KMS-11 (cell line): ENCODE measurements at regions not wholly inside any gene's neighbourhood (a gene's known extent, or its start where the extent isn't known, plus 50 kb on each side); places are given as distances from the start of the nearest gene placed in this dataset.
A peak's percentile ranks its signal among the peaks of the same experiment; 100 is the strongest.

ENCODE experiments used
- H2AFZ ChIP-seq: fragments of 200-600 bp; sonication (generic); 2 replicates; pipeline ENCODE4 v1.6.1; 2016; ENCODE audit warnings: antibody characterized with exemption, mixed run types, low read depth
- H3K27ac ChIP-seq: fragments of 200-600 bp; sonication (generic); 2 replicates; pipeline ENCODE4 v1.6.1; 2016; ENCODE audit warnings: mild to moderate bottlenecking, mixed run types
- H3K27me3 ChIP-seq: fragments of 200-600 bp; sonication (generic); 2 replicates; pipeline ENCODE4 v1.6.1; 2017; ENCODE audit warnings: mild to moderate bottlenecking, low read depth, mixed run types, moderate library complexity; ENCODE audit not compliant: insufficient read depth
- H3K36me3 ChIP-seq: fragments of 200-600 bp; sonication (generic); 2 replicates; pipeline ENCODE4 v1.6.1; 2017; ENCODE audit warnings: mild to moderate bottlenecking, mixed run types; ENCODE audit not compliant: insufficient read depth
- H3K4me1 ChIP-seq: fragments of 200-600 bp; sonication (generic); 2 replicates; pipeline ENCODE4 v1.6.1; 2016; ENCODE audit warnings: mild to moderate bottlenecking, low read depth, mixed run types; ENCODE audit not compliant: poor library complexity, severe bottlenecking
- H3K4me2 ChIP-seq: fragments of 200-600 bp; sonication (generic); 2 replicates; pipeline ENCODE4 v1.7.0; 2016; ENCODE audit warnings: mild to moderate bottlenecking, mixed run types
- H3K4me3 ChIP-seq: fragments of 200-600 bp; sonication (generic); IDR thresholded peaks from 2 replicates; pipeline ENCODE4 v1.6.1; 2017; ENCODE audit warnings: low read depth, low read length, mixed read lengths; ENCODE audit not compliant: insufficient read depth
- H3K79me2 ChIP-seq: fragments of 200-600 bp; sonication (generic); 2 replicates; pipeline ENCODE4 v1.6.1; 2016; ENCODE audit warnings: low read depth, mixed run types; ENCODE audit not compliant: insufficient read depth
- H3K9ac ChIP-seq: fragments of 200-600 bp; sonication (generic); 2 replicates; pipeline ENCODE4 v1.6.1; 2016; ENCODE audit warnings: mild to moderate bottlenecking, mixed run types
- H4K20me1 ChIP-seq: fragments of 200-600 bp; sonication (generic); 2 replicates; pipeline ENCODE4 v1.6.1; 2016; ENCODE audit warnings: mild to moderate bottlenecking, mixed run types; ENCODE audit not compliant: insufficient read depth
- TF ChIP-seq, protein P1 (sequence below): fragments of 200-600 bp; sonication (generic); conservative IDR thresholded peaks from 2 replicates; pipeline ENCODE4 v1.6.1; 2017; ENCODE audit warnings: low read depth, mild to moderate bottlenecking, antibody characterized with exemption, low read length, moderate library complexity, mixed read lengths

DNA sequence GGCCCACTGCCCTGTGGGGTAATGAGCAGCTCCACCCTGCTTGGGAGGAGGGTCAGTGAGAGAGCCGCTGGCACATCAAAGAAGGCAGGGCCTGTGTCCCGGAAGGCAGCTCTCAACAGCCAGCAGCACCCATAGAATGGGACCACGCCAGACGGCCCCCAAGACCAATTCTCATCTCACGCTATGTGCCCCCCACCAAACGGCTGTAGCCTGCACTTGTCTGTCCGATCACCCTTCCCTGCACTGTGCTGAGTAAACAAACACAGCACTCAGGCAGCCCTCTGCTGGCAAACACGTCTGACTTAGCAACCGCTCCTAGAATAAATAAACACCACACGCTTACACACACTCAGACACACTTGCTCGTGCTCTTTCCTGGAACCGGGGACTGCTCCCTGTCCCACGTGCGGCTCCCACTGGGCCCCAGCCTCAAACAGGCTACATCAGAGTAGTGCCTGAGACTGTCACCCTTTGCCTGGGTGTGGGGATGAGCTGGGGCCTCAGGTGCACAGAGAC is 53.2 kb upstream of the CDON start:
- Histone ChIP-seq H3K9ac (peak overlapping the region; percentile 61; the same call in 1 of the 2 replicates), H3K4me3 (no peak overlapping the region), H3K4me2 (peak overlapping the region; percentile 82), H3K27ac (peak overlapping the region; percentile 86), H2AFZ (peak overlapping the region; percentile 52; the same call in 1 of the 2 replicates), H4K20me1 (no peaks in the 10 kb centered on the region), H3K27me3 (no peaks in the 10 kb centered on the region), H3K36me3 (no peaks in the 10 kb centered on the region), H3K79me2 (no peaks in the 10 kb centered on the region), H3K4me1 (peaks cover 41% of the 10 kb centered on the region)
- TF ChIP-seq, protein P1, sequence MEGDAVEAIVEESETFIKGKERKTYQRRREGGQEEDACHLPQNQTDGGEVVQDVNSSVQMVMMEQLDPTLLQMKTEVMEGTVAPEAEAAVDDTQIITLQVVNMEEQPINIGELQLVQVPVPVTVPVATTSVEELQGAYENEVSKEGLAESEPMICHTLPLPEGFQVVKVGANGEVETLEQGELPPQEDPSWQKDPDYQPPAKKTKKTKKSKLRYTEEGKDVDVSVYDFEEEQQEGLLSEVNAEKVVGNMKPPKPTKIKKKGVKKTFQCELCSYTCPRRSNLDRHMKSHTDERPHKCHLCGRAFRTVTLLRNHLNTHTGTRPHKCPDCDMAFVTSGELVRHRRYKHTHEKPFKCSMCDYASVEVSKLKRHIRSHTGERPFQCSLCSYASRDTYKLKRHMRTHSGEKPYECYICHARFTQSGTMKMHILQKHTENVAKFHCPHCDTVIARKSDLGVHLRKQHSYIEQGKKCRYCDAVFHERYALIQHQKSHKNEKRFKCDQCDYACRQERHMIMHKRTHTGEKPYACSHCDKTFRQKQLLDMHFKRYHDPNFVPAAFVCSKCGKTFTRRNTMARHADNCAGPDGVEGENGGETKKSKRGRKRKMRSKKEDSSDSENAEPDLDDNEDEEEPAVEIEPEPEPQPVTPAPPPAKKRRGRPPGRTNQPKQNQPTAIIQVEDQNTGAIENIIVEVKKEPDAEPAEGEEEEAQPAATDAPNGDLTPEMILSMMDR = no peak

DNA sequence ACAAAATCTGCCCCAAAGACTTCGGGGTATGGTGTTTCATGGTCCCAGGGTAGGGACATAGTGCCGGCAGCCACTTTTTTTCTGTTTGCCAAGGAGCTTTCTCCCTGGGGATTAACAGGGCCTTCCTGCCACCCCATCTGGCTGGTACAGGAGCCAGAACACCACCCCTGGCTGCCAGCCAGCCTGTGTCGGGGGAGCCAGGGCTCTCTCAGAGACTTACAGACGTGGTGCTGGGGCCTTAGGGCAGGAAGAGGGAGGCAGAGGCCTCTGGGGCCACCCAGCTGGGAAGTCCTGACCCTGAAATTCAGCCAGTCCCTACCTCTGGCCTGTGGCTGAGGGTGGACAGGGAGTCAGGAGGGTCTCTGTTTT is 52.4 kb upstream of the CDON start:
- Histone ChIP-seq H3K4me3 (no peak overlapping the region), H2AFZ (peak overlapping the region; percentile 52; the same call in 1 of the 2 replicates), H3K4me2 (peak overlapping the region; percentile 82), H3K4me1 (peaks cover 41% of the 10 kb centered on the region), H3K27ac (peak overlapping the region; percentile 86), H4K20me1 (no peaks in the 10 kb centered on the region), H3K36me3 (no peaks in the 10 kb centered on the region), H3K79me2 (no peaks in the 10 kb centered on the region), H3K27me3 (no peaks in the 10 kb centered on the region), H3K9ac (peak overlapping the region; percentile 61; the same call in 1 of the 2 replicates)
- TF ChIP-seq, protein P1 = no peak

DNA sequence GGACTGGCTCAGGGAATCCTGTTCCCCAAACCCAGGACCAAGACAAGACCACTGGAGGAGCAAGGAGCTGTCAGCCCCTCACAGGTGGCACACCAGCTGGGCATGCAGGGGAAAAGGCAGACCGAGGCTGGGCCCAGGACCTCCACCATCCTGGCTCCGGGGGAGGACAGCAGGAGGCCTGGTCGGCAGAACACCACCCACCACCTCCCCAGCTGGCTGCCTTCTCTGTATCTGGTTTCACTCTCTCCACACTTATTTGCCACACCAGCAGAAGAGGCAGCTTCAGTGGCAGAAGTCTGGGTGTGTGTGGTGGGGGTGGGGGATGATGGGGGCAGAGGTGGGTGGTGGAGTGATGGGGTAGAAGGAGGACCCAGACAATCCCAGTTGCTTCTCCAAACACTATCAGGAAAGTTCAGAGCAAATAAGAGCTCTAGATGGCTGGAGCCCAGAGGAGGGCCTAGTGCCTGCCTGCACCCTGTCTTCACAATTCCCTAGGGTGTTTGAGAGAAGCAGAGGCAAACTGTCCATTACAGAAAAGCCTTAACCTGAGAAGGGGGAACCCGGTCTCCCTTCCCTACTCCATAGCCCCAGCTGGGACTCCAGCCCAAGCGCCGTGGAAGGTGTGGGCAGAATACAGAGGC is 51.9 kb upstream of the CDON start:
- Histone ChIP-seq H4K20me1 (no peaks in the 10 kb centered on the region), H2AFZ (peak overlapping the region; percentile 52; the same call in 1 of the 2 replicates), H3K27me3 (no peaks in the 10 kb centered on the region), H3K9ac (peak overlapping the region; percentile 61; the same call in 1 of the 2 replicates), H3K79me2 (no peaks in the 10 kb centered on the region), H3K27ac (peak overlapping the region; percentile 86), H3K4me1 (peaks cover 41% of the 10 kb centered on the region), H3K4me2 (peak overlapping the region; percentile 82), H3K4me3 (no peak overlapping the region), H3K36me3 (no peaks in the 10 kb centered on the region)
- TF ChIP-seq, protein P1 = no peak

DNA sequence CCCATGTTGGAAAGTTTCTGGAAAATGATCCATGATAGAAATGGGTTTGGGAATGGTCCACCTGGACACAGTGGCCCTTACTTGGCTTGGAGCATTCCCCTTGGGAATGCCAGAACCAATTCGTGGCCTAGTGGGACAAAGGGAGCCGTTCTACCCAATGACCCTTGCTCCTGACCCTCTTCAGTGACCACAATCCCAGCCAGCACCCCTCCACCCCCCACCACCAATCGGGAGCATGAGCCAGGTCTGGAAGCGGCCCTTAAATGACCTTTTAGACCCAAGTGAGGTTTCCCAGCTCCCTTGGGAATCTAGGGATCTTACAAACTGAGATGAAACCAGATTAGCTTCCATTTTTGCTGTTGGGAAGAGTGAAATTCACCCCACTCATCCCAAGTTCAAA is 51.3 kb upstream of the CDON start:
- Histone ChIP-seq H3K79me2 (no peaks in the 10 kb centered on the region), H3K9ac (peak overlapping the region; percentile 61; the same call in 1 of the 2 replicates), H3K4me3 (no peak overlapping the region), H3K36me3 (no peaks in the 10 kb centered on the region), H3K4me1 (peaks cover 48% of the 10 kb centered on the region), H3K27me3 (no peaks in the 10 kb centered on the region), H2AFZ (peak overlapping the region; percentile 42; the same call in 1 of the 2 replicates), H3K27ac (peak overlapping the region; percentile 86), H3K4me2 (peak overlapping the region; percentile 82; the same call in 1 of the 2 replicates), H4K20me1 (no peaks in the 10 kb centered on the region)
- TF ChIP-seq, protein P1 = no peak
